HG03432 (cell line): ENCODE measurements at regions not wholly inside any gene's neighbourhood (a gene's known extent, or its start where the extent isn't known, plus 50 kb on each side); places are given as distances from the start of the nearest gene placed in this dataset.

ENCODE experiments used
- ATAC-seq: cut with Tn5 transposase; IDR thresholded peaks from one replicate; pipeline ENCODE4 v1.9.1; 2021; ENCODE audit warnings: mild to moderate bottlenecking, moderate library complexity; ENCODE audit not compliant: unreplicated experiment

DNA sequence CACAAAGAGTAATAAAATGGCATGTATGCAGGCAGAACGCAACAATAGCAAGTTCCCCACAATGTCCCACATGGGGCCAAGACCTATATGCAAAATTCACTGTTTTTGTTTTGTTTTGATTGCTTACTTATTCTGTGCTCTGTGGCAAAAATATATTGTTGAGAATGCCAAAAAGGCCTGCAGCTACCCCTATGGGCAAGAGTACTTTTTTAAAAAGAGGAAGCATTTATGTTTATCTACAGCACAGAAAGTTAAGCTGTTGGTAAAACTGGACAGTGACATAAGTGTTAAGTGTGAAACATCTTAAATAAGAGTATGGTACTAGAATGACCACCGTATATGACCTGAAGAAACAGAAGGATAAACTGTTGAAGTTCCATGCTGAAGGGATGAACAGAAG is 301.9 kb upstream of the ZC3H12C start:
- no peak for ATAC-seq

DNA sequence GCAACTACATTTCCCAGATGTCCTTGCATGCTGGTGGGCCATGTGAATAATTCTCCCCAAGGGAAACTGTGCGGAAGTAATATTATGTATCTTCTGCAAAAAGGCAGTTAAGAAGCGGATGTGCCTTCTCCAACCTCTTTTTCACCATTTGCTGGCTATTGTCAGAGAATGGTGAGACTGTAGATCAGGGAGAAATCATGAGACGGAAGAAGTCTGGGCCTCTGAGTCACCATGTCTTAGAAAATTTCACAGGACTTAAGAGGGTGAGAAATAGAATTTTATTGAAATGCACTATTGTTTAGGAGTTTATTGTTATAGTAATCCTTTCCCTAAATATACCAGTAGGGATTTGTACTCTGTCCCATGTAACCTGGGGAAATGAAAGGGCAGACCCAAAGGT is 298.7 kb upstream of the ZC3H12C start:
- no peak for ATAC-seq

DNA sequence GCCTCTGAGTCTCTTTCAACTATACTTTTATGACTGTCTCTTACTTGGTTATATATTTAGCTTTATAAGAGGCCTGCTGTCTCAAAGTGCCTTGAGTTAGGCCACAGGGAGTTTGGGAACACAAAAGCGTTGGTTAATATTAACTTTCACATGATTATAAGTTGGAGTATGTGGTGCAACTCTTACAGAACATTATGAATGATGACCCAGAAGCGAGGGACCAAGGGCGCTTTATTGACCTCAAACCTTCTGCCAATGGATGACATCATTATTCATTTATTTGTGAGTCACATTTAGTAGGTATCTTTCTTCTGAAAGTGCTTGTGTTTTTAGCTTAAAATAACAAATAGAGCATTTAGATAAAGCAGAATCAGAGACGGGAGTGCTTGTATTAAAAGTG is 298.0 kb upstream of the ZC3H12C start:
- no peak for ATAC-seq

DNA sequence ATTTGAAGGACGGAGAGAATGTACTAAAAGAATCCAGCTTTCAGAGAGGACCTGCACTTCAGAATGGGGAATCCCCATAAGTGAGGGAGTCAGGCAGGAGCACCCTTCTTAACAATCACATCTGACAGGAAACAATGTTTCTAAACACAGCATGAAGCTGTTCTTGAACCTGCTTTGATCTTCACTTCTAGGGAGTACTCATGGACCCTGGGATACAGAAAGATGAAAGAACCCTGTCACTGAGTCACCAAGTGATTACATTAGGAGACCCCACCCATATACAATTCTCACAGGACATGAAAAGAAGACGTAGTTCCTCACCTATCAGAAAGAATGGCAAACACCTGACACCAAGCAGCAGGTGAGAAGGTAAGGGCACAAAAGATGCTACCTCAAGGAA is 296.9 kb upstream of the ZC3H12C start:
- ATAC-seq = no peak

DNA sequence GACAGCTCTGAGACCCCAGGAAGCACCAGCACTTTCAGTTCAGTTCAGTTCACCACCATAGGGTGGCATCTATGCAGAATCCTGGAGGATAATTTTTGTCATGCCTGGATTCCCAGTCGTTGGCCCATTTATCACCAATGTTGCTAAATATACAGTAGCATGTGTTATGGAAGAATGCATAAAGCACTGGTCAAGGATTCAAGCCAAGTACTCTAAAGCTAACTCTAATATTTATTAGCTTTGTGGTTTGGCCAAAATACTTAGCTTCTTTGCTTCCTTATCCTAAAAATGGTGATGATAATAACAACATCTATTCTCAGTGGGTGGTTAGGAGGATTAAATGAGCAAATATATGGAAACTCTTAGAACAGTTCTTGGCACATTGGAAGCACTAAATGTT is 294.7 kb upstream of the ZC3H12C start:
- no peak for ATAC-seq

DNA sequence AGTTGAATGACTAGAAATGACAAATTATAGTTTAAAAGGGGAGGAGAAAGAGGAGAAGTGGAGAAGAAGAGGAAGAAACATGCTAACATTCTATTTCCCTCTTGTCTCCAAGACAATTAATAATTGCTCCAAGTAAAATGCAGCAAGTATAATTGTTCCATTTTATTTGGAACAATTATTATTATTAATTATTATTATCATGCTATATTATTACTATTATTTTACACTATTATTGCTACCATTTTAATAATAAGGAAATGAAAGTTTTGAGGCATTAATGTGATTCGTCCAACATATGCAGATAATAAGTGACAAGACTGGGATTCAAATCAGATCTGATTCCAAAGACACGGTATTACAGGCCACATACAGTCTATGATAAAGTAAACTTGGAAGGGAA is 293.6 kb upstream of the ZC3H12C start:
- no peak for ATAC-seq

DNA sequence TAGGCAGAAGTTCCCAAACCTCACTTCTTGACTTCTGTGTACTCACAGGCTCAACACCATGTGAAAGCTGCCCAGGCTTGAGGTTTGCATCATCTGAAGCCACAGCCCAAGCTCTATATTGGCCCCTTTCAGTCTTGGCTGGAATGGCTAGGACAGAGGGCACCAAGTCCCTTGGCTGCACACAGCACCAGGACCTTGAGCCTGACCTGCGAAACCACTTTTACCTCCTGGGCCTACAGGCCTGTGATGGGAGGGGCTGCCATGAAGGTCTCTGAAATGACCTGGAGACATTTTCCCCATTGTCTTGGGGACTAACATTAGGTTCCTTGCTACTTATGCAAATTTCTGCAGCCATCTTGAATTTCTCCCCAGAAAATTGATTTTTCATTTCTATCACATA is 288.3 kb upstream of the ZC3H12C start:
- no peak for ATAC-seq

DNA sequence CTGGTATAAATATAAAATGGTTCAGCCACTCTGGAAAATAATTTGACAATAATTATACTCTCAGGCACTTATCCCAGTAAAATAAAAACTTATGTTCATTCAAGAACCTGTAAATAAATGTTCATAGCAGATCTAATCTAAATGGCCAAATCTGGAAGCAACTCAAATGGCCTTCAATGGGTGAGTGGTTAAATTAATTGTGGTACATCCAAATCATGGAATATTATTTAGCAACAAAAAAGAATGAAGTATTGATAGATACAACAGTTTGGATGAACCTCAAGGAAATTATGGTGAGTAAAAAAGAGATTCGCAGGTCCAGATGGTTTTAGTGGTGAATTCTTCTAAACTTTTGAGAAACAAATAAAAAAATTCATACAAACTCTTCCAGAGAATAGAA is 287.0 kb upstream of the ZC3H12C start:
- no peak for ATAC-seq

DNA sequence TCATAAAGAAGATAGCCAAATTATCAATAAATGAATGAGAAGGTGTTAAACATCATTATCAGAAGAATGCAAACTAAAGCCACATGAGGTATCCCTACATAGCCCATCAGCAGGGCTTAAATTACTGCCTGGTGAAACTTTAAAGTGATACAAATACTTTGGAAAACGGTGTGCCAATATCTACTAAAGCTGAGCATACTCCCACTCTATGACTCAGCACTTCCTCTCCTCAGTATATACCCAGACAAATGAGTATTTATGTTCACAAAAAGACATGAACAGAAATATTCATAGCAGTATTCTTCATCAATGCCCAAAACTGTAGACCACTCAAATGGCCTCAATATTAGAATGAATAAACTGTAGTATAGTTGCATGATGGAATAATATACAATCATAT is 284.6 kb upstream of the ZC3H12C start:
- ATAC-seq = no peak

DNA sequence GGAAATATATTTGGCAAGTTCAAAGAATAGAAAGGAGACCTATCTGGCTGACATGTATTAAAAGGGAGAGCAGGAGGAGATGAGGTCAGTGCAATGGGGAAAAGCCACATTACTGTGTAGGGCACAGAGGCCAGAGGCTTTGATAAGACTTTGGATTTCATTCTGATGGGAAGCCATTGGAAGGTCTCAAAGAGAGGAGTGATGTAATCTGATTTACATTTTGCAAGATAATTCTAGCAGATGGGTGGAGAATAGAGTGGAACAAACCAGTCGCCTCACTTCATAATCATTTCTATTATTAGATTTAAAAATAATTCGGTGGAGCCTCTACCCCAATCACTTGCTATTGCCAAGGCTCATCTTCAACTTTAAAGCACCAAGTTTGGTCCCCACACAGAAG is 278.4 kb upstream of the ZC3H12C start:
- no peak for ATAC-seq

DNA sequence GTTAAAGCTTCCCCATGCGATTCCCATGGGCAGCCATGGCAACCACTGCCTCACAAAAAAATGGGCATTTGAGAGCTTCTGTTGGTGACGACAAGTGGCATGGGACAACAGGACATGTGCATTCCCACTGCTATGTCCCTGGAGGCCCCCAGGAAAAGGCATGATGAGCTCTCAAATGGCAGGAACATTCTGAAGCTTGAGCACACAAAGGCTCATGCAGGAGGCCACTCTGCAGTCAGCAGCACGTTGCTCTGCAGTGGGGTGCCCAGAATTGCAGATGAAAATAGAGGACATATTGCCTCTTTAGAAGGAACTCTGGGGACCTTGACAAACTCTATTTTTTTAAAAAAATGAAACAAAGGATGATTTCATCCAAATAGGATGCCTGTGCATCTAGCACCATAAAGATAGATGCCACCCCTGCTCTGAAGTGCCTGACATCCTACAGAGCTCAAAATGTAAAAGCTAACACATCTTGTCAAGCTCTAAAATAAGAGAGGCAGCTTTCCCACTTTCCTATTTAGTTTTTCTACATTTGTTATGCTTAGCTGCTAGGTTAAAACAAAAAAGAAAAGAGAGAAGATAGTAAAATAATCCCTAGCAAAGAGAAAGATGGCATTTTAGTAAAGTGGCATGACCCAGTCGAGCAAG is 277.6 kb upstream of the ZC3H12C start:
- no peak for ATAC-seq

DNA sequence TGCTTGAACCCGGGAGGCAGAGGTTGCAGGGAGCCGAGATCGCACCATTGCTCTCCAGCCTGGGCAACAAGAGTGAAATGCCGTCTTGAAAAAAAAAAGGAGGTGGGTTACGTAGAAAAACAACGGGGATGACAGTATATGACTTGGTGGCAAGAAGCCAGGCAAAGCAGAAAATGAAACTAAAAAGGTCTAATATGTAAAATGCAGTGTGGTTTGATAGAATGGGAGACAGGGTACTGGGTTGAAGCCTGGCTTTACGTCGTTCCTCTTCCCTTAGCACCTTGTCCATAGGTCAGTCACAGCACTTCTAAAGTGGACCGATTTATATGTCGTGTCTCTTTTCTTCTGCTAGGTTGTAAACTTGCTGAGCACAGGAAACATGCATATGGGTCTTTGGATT is 274.9 kb upstream of the ZC3H12C start:
- peak; percentile 62 for ATAC-seq

DNA sequence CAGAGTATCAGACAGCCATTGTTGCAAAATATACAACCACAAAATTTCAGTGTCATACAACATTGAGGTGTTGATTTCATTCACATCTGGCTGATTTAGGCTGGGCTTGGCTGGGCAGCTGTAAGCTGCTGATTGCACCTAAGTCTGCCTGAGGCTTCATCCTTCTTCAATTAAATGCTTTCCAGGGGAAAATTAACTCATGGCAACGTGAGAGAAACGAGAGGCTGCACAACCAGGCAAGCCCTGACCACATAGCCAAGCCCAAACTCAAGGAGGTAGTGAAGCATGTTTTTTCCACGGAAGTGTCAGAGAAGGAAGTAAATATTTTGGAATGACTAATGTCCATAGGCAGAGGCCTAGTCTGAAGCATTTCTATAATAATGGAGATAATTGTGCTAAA is 273.8 kb upstream of the ZC3H12C start:
- no peak for ATAC-seq

DNA sequence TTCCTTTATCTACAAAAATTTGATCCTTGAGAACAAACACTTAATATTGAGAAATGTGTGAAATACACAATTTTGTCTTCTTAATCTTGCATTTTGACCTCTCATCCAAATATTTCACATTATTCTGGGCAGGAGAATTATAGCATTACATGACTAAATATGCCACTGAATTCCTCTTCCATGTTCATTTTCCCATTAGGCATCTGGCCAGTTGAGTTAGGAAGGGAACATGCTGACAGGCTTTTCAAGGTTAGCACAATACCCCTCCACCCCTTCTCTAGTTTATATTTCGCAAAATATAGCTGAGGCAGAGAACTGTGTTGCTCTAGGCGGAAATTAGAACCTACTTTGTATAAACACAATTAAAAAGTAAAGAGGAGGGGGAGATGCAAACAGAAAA is 271.7 kb upstream of the ZC3H12C start:
- no peak for ATAC-seq

DNA sequence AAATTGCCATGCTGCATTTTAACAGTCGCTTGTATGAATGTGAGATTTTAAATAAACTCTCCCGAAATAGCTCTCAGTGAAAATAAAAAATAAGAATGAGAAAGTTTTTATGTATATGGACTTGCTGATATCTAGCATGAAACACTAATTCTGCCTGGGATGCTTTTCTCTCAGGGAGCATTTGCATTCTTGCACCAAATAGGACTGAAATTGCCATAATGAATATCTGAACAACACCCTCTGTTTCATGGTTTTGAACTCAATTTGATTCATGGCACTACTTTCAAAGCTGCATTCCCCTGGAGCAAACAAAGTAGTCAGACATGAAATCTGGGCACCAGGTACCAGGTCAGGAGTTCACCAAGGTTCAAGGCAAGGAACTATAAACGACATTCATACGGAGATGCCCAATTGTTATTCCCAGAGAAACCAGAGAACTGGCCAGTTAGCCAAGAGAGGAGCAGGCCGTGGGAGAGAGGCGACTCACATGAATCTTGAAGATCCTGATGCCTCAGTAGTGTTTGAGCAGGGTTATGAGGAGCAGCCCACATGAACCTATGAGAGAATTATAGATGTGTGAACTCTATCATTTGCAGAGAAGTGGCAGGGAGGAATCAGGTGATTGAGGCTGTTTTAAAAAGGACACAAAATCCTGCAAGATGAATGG is 270.6 kb upstream of the ZC3H12C start:
- no peak for ATAC-seq

DNA sequence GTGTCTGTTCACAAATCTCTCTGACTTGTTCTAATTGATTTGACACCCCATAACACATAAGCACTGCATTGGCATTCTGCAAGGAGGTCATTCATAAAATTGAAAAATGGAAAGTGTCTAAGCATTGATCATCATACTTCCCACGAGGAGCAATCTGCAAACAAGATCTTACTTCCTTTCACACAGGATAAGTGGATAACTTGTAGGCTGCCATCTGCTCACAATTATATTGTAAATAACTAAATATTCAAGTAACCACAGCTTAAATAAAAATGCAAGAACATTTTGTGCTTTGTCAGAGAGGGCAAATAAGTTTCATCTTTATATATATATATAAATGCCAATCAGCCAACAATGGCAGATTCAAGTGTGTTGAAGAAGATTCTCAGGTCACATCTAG is 264.8 kb upstream of the ZC3H12C start:
- no peak for ATAC-seq

DNA sequence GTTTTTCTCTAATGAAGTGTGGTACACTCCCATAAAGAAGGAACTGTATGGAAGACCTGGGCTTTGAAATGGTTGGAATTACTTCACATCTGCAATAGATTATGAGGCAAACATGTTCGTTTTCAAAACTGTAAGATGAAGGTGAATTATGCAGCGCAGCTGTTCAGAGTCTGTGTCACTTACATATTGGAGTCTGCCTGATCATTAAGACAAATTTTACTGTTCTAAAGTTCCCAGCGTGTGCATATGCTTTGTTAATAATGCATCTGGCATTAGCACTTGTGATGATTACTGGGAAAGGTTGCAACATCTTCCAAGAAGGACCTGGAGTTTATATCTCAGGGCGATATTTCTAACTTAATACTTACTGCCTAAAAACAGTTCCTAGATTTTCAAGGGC is 255.2 kb upstream of the ZC3H12C start:
- ATAC-seq = no peak

DNA sequence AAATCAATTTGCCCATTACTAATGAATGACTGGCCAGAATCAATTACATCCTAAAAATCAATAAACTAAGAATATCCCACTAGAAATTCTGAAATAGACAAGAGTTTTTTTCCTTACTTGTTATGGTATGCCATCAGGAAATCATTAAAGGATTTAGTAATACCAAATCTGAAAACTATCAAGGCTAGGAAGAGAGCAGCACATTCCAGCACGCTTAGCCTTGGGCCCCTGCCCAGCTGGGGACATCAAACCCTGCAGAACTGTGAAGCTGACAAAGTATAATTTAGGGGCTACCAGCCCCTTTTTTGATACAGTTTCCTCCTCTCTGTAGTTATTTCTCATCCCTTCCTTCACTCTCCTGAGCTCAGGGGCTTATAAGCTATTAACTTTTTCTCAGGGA is 247.8 kb upstream of the ZC3H12C start:
- no peak for ATAC-seq

DNA sequence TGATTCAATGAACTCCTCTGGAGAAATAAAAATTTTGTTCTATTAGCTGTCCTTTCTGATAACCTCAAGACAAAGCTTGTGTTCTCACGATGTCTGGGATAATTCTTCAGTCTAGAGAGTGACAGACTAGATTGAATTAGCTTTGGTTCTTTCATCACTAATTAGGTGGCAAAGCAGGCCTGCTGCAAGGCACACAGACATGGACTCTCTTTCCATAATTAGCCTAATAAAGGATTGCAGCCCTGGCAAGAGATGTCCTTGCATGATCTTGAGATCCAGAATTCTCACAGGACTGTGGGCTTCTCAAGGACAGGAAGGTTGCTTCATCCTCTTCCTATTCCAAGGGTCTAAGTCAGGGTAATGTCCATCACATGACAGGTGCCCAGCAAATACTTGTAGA is 245.6 kb upstream of the ZC3H12C start:
- ATAC-seq = no peak

DNA sequence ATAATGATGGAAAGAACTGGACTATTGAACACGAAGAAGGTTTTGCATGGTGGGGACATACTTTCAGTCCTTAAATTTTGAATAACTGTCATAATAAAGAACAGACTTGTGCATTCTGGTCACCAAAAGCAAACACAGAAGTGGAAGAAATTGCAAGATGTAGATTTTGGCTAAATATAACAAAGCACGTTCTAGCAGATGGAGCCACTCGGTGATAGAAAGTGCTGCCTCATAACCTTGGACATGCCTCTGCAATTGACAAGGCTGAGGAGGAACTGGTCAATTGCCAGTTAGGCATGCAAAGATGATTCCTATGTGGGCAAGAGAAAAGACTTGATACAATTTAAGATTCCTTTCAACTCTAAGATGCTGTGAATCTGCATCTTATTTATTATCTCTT is 244.1 kb upstream of the ZC3H12C start:
- ATAC-seq = no peak

DNA sequence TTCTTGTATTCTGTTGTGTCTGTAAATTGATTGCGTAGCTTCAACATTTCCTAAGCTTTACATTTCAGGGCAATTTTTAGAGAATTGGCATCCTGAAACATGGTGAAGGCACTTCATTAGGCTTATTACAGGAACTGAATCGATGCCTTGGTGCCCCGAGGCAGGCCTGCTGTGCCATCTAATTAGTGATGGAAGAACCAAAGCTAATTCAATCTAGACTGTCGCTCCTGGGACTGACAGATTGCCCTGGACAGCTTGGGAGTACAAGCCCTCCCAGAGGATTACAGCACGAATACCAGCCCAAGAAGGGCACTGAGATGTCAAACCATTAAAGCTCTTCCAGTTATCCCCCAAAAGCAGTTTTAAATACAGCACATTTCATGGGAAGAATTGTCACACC is 243.2 kb upstream of the ZC3H12C start:
- ATAC-seq = no peak

DNA sequence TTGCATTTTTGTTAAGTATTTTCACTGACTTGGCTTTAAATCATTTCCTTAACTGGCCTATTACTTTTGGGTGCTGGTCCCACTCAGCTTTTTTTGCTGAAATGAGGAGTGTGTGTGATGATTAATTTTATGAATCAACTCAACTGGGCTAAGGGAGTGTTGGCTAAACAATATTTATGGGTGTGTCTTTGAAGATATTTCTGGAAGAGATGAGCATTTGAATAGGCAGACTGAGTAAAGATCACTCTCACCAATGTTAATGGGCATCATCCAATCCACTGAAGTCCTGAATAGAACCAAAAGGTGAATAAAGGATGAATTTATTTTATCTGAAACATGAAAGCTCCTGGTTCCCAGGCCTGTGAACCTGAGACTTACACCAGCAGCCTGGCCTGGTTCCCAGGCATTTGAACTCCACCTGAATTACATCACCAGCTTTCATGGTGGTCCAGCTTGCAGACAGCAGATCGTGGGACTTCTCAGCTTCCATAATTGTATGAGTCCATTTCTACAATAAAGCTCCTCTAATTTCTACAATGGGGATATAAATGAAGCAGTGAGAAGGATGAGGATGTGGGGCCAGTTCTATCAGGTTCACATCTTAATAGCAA is 241.3 kb upstream of the ZC3H12C start:
- no peak for ATAC-seq
